Activated naive CD4-positive, alpha-beta T cell (primary cell): ENCODE measurements at regions not wholly inside any gene's neighbourhood (a gene's known extent, or its start where the extent isn't known, plus 50 kb on each side); places are given as distances from the start of the nearest gene placed in this dataset.
"Not testable (repeated sequence)": the region's sequence is repeated elsewhere in the genome, so short reads cannot be mapped to it uniquely, and the experiment has no call there.

ENCODE experiments used
- DNase-seq, 4 experiments: peaks; one replicate each; lab custom pipeline; 2025; lab: John Stamatoyannopoulos, UW

DNA sequence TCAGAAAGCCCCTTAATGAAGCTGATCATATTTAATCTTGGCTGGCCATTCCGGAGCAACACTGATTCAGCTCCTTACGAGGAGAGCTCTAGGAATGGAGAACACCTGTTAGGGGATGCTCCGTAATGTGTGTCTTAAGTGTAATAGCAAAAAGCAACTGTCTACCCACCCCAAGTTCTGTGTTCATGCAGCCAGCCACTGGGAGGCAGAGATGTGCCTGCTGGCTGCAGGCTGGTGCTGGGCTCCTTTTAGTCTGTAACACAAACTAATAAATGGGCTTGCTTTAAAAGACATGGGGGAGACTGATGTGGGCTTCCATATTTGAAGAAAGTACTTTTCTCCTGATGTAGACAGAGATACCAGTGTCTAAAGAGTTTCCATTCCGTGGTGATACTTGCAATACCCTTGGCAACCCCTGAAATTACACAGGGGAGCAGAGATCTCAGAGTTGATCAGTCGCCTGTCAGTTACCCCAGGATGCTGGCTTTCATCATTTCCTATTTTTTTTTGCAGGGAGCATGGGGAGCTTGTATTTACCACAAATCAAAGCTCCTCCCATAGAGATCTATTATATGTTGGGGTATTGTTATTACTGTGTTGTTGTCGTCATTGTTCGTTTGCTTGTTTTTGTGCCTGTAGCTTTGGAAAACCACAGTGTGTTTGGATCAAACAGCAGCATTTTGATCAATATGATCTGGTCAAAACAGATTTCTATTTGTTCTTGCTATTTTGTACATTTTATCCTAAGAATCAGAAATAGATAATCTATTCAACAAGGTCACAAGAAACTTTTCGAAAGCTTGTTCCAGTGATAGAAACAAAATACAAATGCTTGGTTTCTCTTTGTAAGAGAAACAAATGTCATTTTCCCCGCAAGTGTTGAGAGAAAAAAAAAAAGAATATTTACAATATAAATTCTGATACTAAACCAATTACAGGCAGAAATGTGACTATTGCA, 65.8 kb downstream of the MTX3 start:
- peak in 1 of 4 experiments; percentile 0 for DNase-seq

GRCh38 chr5:79923431-79923830, 67.6 kb downstream of the MTX3 start:
- no peak for DNase-seq

DNA sequence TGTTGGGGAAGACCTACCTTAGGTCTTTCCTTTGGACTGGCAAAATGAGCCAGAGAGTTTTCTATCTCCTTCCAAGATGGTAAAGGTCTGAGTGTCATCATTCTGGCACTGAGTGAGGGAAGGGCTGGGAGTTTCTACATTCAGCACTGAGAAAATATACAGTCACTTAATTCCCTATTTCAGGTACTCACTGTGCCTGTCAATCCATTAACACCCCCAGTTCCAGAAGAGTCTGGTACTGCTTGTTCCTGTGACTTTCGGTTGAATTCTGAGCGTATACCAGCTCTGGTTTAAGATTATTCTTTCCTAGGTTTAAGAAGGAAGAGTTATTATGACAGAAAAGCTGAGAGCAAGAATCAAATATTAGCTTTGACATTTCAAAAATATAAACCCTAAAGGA, 68.4 kb downstream of the MTX3 start:
- DNase-seq: no peak

DNA sequence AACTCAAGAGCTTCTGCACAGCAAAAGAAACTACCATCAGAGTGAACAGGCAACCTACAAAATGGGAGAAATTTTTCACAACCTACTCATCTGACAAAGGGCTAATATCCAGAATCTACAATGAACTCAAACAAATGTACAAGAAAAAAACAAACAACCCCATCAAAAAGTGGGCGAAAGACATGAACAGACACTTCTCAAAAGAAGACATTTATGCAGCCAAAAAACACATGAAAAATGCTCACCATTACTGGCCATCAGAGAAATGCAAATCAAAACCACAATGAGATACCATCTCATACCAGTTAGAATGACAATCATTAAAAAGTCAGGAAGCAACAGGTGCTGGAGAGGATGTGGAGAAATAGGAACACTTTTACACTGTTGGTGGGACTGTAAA, 83.6 kb downstream of the MTX3 start:
- DNase-seq: not testable (repeated sequence)

DNA sequence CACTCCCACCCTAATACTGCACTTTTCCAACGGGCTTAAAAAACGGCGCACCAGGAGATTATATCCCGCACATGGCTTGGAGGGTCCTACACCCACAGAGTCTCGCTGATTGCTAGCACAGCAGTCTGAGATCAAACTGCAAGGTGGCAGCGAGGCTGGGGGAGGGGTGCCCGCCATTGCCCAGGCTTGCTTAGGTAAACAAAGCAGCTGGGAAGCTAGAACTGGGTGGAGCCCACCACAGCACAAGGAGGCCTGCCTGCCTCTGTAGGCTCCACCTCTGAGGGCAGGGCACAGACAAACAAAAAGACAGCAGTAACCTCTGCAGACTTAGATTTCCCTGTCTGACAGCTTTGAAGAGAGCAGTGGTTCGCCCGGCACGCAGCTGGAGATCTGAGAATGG, 88.5 kb downstream of the MTX3 start:
- DNase-seq: not testable (repeated sequence)

GRCh38 chr5:79901631-79902030, 89.4 kb downstream of the MTX3 start:
- no peak for DNase-seq

DNA sequence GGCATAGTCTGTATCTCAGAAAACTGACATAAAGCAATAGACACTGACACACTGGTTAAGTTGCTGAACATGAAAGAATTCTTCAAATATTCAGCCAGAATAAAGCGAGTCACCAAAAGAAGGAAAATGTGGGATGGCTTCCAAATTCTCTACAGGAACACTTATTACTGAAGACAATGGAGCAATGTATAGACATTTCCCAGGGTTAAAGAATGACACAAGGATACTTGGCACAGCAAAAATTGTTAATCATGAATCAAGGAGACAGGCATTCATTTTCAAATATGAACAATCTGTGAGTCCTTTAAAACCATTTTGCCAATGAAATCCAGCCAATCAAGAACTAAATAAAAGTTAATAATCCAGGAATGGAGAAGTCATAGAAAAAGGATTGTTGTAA, 92.5 kb downstream of the MTX3 start:
- no peak for DNase-seq

GRCh38 chr5:79893976-79894375, 97.1 kb downstream of the MTX3 start:
- DNase-seq: no peak

DNA sequence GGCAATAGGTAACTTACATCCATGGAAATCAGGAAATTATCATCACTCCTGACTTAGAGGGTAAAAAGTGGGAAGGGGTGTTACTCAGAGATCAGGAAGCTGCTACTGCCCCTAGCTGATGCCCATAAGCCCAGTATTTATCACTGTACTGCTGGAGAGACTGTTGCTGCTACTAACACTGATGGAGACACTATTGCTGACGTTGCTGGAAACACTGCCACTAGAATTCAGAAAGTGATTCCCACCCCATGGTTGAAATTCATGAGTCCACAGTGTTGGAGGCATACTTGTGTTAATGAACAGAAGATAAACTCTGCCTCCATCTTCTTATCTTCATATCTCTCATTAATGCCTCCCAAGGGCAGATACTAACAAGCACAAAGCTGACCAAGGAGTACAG, 97.6 kb downstream of the MTX3 start:
- no peak for DNase-seq

DNA sequence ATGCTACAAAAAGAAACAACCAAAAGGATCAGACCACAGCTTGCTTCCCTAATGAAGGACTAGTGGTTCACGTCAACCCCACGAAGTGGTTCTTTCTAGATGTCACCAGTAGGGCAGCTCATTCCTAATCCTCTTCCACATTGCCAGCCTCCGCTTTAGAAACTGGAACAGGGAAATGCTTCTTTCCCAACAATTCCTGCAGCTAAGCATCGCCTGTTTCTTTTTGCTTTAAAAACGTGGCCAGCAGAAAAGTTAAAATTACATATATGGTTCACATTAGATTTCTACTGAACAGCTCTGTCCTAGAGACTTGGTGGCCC, 100.2 kb downstream of the MTX3 start:
- DNase-seq: no peak

GRCh38 chr5:79890119-79890929, 100.7 kb downstream of the MTX3 start:
- DNase-seq: no peak

DNA sequence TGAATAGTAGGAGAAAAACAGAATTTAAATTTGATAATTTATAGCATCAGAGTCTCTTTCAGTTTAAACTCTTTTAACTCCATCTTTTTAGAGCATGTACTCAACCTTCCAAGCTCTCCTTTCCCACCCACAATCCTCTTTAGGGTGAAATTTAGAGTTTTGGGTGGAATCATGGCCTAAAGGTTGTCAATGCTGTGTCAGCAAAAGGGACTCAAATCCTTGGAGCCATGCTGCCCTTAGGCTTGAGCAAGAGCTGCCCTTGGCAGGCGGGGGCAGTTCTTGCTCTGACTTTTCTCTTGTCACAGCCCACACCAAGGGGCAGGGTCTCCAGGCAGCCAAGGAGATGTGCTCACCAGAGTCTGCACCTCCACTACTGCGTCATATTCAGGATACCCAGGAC, 102.4 kb downstream of the MTX3 start:
- no peak for DNase-seq

- no peak for DNase-seq
These were observed 104.0 kb downstream of the MTX3 start for GRCh38 chr5:79886925-79887655.

DNA sequence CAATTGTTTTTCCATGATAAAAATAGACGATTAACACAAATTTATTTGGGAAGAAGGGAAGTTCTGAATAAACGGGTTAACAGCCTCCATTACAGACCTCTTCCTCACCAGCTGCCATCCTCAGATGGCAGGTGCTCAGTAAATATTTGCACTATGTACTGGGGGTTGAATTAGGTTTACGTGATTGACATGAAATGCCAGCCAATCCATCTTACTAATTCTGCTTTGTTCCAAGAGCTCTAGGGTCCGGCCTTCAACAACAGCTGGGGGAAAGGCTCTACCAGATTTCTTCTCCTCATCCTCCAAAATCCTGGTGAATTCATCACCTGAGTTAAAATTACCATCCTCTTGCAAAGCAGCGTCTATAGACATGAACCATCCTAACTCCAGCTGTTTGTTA, 104.6 kb downstream of the MTX3 start:
- no peak for DNase-seq

DNA sequence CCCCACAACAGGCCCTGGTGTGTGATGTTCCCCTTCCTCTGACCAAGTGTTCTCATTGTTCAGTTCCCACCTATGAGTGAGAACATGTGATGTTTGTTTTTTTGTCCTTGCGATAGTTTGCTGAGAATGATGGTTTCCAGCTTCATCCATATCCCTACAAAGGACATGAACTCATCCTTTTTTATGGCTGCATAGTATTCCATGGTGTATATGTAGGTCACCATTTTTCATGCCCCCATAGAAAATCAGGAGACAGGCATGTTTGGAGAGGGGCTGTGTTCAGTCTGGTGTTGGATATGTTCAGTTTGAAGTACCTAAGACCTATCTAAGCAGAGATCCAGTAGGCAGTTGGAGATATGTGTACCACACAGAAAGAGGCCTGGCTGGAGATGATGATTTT, 111.2 kb downstream of the MTX3 start:
- not testable (repeated sequence) for DNase-seq

GRCh38 chr5:79878721-79879336, 112.2 kb downstream of the MTX3 start:
- peak in 1 of 4 experiments; percentile 3 for DNase-seq

GRCh38 chr5:79878136-79878679, 112.9 kb downstream of the MTX3 start:
- DNase-seq: no peak

- no peak for DNase-seq
These were observed 114.6 kb downstream of the MTX3 start for GRCh38 chr5:79876456-79876855.

- no peak for DNase-seq
These were observed 115.8 kb downstream of the MTX3 start for GRCh38 chr5:79875230-79875629.

GRCh38 chr5:79873187-79873586, 117.9 kb downstream of the MTX3 start:
- DNase-seq: no peak

DNA sequence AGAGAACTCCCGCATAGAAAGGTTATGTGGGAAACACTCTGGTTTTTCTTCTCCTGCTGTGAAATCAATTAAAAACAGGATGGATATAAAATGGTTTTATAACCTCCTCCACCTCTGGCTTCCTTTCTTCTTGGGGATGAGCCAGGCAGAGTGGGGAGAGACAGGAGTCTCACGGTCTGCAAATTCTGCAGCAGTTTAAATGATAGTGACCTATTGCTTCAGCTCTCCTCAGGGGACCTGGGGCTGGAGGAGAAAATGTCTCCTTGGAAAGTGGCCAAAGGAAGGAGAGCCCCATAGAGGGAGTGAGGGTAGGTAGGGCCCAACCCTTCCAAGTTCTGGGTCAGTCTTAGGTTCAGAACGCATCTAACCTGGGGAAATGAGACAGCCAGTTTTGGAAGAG, 118.8 kb downstream of the MTX3 start:
- no peak for DNase-seq
